ENCODE measurements at regions not wholly inside any gene's neighbourhood (a gene's known extent, or its start where the extent isn't known, plus 50 kb on each side); places are given as distances from the start of the nearest gene placed in this dataset.
"Not testable (repeated sequence)": the region's sequence is repeated elsewhere in the genome, so short reads cannot be mapped to it uniquely, and the experiment has no call there.

GRCh38 chr15:22699881-22700280 is 86.6 kb upstream of the NIPA1 start:
- H2AFZ ChIP-seq (ENCODE audit: insufficient read depth, low read length, poor library complexity); H3K4ac ChIP-seq (ENCODE audit: low read depth, low read length); H3K9ac ChIP-seq (ENCODE audit: low read length); H4K91ac ChIP-seq (ENCODE audit: low read depth, low read length); H3K27ac ChIP-seq (ENCODE audit: low read depth, low read length); H3K14ac ChIP-seq (ENCODE audit: low read length); H3K79me1 ChIP-seq (ENCODE audit: low read length); H3K9me3 ChIP-seq (ENCODE audit: insufficient read depth, low read depth, low read length); H3K79me2 ChIP-seq (ENCODE audit: control insufficient read depth, insufficient read depth, low read length, poor library complexity); H2AK5ac ChIP-seq (ENCODE audit: low read length); H2BK120ac ChIP-seq (ENCODE audit: insufficient read depth, low read length, poor library complexity); H3K4me2 ChIP-seq (ENCODE audit: low read length); H3K27me3 ChIP-seq (ENCODE audit: insufficient read depth, low read length); H4K12ac ChIP-seq (ENCODE audit: low read depth, low read length); H2BK12ac ChIP-seq (ENCODE audit: low read length); H3K36me3 ChIP-seq (ENCODE audit: control insufficient read depth in 1 of 2, insufficient read depth in 2 of 2, low read length in 2 of 2); H3K4me1 ChIP-seq (ENCODE audit: control insufficient read depth in 1 of 2, insufficient read depth in 2 of 2, low read length in 2 of 2); H3K18ac ChIP-seq (ENCODE audit: low read length); H3K23ac ChIP-seq (ENCODE audit: low read length); DNase-seq; H3K4me3 ChIP-seq (ENCODE audit: low read depth, low read length); H2BK5ac ChIP-seq (ENCODE audit: low read depth, low read length, poor library complexity); H4K8ac ChIP-seq (ENCODE audit: low read depth, low read length): not testable (repeated sequence)
- no CpG with 5 or more reads among the region's 3 CpGs for WGBS (ENCODE audit: extremely low coverage, insufficient coverage, insufficient read length)

- not testable (repeated sequence) for H3K27me3 ChIP-seq (ENCODE audit: insufficient read depth, low read length); H3K4ac ChIP-seq (ENCODE audit: low read depth, low read length); H3K14ac ChIP-seq (ENCODE audit: low read length)
These were observed 75.6 kb upstream of the NIPA1 start for GRCh38 chr15:22710831-22711341.

GRCh38 chr15:22713933-22714332 is 72.5 kb upstream of the NIPA1 start:
- not testable (repeated sequence) for H2AK5ac ChIP-seq (ENCODE audit: low read length); H3K36me3 ChIP-seq (ENCODE audit: control insufficient read depth in 1 of 2, insufficient read depth in 2 of 2, low read length in 2 of 2); DNase-seq; H3K27ac ChIP-seq (ENCODE audit: low read depth, low read length); H3K9me3 ChIP-seq (ENCODE audit: insufficient read depth, low read depth, low read length); H3K14ac ChIP-seq (ENCODE audit: low read length); H3K9ac ChIP-seq (ENCODE audit: low read length); H3K79me1 ChIP-seq (ENCODE audit: low read length); H2BK120ac ChIP-seq (ENCODE audit: insufficient read depth, low read length, poor library complexity); H3K4ac ChIP-seq (ENCODE audit: low read depth, low read length); H3K27me3 ChIP-seq (ENCODE audit: insufficient read depth, low read length); H2AFZ ChIP-seq (ENCODE audit: insufficient read depth, low read length, poor library complexity); H3K18ac ChIP-seq (ENCODE audit: low read length); H4K8ac ChIP-seq (ENCODE audit: low read depth, low read length); H2BK12ac ChIP-seq (ENCODE audit: low read length); H4K91ac ChIP-seq (ENCODE audit: low read depth, low read length); H4K12ac ChIP-seq (ENCODE audit: low read depth, low read length); H3K4me2 ChIP-seq (ENCODE audit: low read length); H3K23ac ChIP-seq (ENCODE audit: low read length); H3K4me3 ChIP-seq (ENCODE audit: low read depth, low read length); H3K4me1 ChIP-seq (ENCODE audit: control insufficient read depth in 1 of 2, insufficient read depth in 2 of 2, low read length in 2 of 2); H3K79me2 ChIP-seq (ENCODE audit: control insufficient read depth, insufficient read depth, low read length, poor library complexity); H2BK5ac ChIP-seq (ENCODE audit: low read depth, low read length, poor library complexity)
- no CpG with 5 or more reads among the region's 1 CpG for WGBS (ENCODE audit: extremely low coverage, insufficient coverage, insufficient read length)

More at GRCh38 chr15:22710831-22711341, 75.6 kb upstream of the NIPA1 start:
- DNase-seq; H3K79me2 ChIP-seq (ENCODE audit: control insufficient read depth, insufficient read depth, low read length, poor library complexity); H3K18ac ChIP-seq (ENCODE audit: low read length); H3K9me3 ChIP-seq (ENCODE audit: insufficient read depth, low read depth, low read length); H3K23ac ChIP-seq (ENCODE audit: low read length); H3K79me1 ChIP-seq (ENCODE audit: low read length); H3K4me3 ChIP-seq (ENCODE audit: low read depth, low read length); H4K91ac ChIP-seq (ENCODE audit: low read depth, low read length); H4K12ac ChIP-seq (ENCODE audit: low read depth, low read length); H2BK12ac ChIP-seq (ENCODE audit: low read length); H3K27ac ChIP-seq (ENCODE audit: low read depth, low read length); H2BK5ac ChIP-seq (ENCODE audit: low read depth, low read length, poor library complexity); H2AK5ac ChIP-seq (ENCODE audit: low read length); H2AFZ ChIP-seq (ENCODE audit: insufficient read depth, low read length, poor library complexity); H3K36me3 ChIP-seq (ENCODE audit: control insufficient read depth in 1 of 2, insufficient read depth in 2 of 2, low read length in 2 of 2); H4K8ac ChIP-seq (ENCODE audit: low read depth, low read length); H3K9ac ChIP-seq (ENCODE audit: low read length); H3K4me1 ChIP-seq (ENCODE audit: control insufficient read depth in 1 of 2, insufficient read depth in 2 of 2, low read length in 2 of 2); H3K4me2 ChIP-seq (ENCODE audit: low read length); H2BK120ac ChIP-seq (ENCODE audit: insufficient read depth, low read length, poor library complexity): not testable (repeated sequence)
- WGBS (ENCODE audit: extremely low coverage, insufficient coverage, insufficient read length), result no CpG with 5 or more reads among the region's 18 CpGs

- not testable (repeated sequence) for H4K8ac ChIP-seq (ENCODE audit: low read depth, low read length); H2BK12ac ChIP-seq (ENCODE audit: low read length); H3K4me3 ChIP-seq (ENCODE audit: low read depth, low read length); H3K4ac ChIP-seq (ENCODE audit: low read depth, low read length); H2AFZ ChIP-seq (ENCODE audit: insufficient read depth, low read length, poor library complexity); H2AK5ac ChIP-seq (ENCODE audit: low read length); H3K23ac ChIP-seq (ENCODE audit: low read length); DNase-seq; H3K36me3 ChIP-seq (ENCODE audit: control insufficient read depth in 1 of 2, insufficient read depth in 2 of 2, low read length in 2 of 2); H2BK5ac ChIP-seq (ENCODE audit: low read depth, low read length, poor library complexity); H3K14ac ChIP-seq (ENCODE audit: low read length); H3K79me1 ChIP-seq (ENCODE audit: low read length); H3K27ac ChIP-seq (ENCODE audit: low read depth, low read length); H3K18ac ChIP-seq (ENCODE audit: low read length); H4K12ac ChIP-seq (ENCODE audit: low read depth, low read length); H3K4me1 ChIP-seq (ENCODE audit: control insufficient read depth in 1 of 2, insufficient read depth in 2 of 2, low read length in 2 of 2); H3K27me3 ChIP-seq (ENCODE audit: insufficient read depth, low read length); H3K9ac ChIP-seq (ENCODE audit: low read length); H4K91ac ChIP-seq (ENCODE audit: low read depth, low read length); H3K79me2 ChIP-seq (ENCODE audit: control insufficient read depth, insufficient read depth, low read length, poor library complexity); H2BK120ac ChIP-seq (ENCODE audit: insufficient read depth, low read length, poor library complexity); H3K9me3 ChIP-seq (ENCODE audit: insufficient read depth, low read depth, low read length)
- WGBS (ENCODE audit: extremely low coverage, insufficient coverage, insufficient read length), result no CpG with 5 or more reads among the region's 77 CpGs
- peak overlapping the region; percentile 39 for H3K4me2 ChIP-seq (ENCODE audit: low read length)
These were observed 71.9 kb upstream of the NIPA1 start for GRCh38 chr15:22714358-22715132.
